Coronary artery (tissue), 2 donors: ENCODE measurements at regions not wholly inside any gene's neighbourhood (a gene's known extent, or its start where the extent isn't known, plus 50 kb on each side); places are given as distances from the start of the nearest gene placed in this dataset.

ENCODE experiments used
- DNase-seq: peaks from one replicate; pipeline ENCODE4 v3.0.0-alpha.2; 2017; ENCODE audit warnings: low spot score
- H3K27ac ChIP-seq, 2 donors: fragments of 200-600 bp; sonication (generic); one replicate each; pipeline ENCODE4 v1.5.1; 2016 to 2019
- H3K4me3 ChIP-seq: fragments of 200-600 bp; sonication (generic); 2 replicates; pipeline ENCODE4 v1.5.1; 2016; ENCODE audit warnings: mild to moderate bottlenecking, moderate library complexity
- CTCF ChIP-seq: fragments of 200-600 bp; sonication (generic); IDR thresholded peaks from one replicate; pipeline ENCODE4 v1.5.1; 2019; ENCODE audit warnings: antibody characterized with exemption

GRCh38 chr14:97177635-97178034 lies 380.5 kb downstream of the VRK1 start:
- DNase-seq = no peak
- Histone ChIP-seq H3K27ac (no peak overlapping the region), H3K4me3 (no peak overlapping the region)
- no peak for TF ChIP-seq CTCF

- TF ChIP-seq CTCF = no peak
- no peak overlapping the region for H3K4me3 ChIP-seq
- DNase-seq = no peak
- H3K27ac ChIP-seq = no peak overlapping the region
Measured at GRCh38 chr14:97178781-97179180, 381.6 kb downstream of the VRK1 start.

DNA sequence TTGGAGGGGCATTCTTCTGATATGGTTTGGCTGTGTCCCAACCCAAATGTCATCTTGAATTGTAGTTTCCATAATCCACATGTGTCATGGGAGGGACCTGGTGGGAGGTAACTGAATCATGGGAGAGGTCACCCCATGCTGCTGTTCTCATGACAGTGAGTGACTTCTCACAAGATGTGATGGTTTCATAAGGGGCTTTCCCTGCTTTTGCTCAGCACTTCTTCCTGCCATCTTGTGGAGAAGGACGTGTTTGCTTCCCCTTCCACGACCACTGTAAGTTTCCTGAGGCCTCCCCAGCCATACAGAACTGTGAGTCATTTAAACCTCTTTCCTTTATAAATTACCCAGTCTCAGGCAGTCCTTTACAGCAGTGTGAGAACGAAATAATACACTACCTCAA lies 382.4 kb downstream of the VRK1 start:
- DNase-seq = no peak
- H3K4me3 ChIP-seq = no peak overlapping the region
- no peak overlapping the region for H3K27ac ChIP-seq
- TF ChIP-seq CTCF = no peak

DNA sequence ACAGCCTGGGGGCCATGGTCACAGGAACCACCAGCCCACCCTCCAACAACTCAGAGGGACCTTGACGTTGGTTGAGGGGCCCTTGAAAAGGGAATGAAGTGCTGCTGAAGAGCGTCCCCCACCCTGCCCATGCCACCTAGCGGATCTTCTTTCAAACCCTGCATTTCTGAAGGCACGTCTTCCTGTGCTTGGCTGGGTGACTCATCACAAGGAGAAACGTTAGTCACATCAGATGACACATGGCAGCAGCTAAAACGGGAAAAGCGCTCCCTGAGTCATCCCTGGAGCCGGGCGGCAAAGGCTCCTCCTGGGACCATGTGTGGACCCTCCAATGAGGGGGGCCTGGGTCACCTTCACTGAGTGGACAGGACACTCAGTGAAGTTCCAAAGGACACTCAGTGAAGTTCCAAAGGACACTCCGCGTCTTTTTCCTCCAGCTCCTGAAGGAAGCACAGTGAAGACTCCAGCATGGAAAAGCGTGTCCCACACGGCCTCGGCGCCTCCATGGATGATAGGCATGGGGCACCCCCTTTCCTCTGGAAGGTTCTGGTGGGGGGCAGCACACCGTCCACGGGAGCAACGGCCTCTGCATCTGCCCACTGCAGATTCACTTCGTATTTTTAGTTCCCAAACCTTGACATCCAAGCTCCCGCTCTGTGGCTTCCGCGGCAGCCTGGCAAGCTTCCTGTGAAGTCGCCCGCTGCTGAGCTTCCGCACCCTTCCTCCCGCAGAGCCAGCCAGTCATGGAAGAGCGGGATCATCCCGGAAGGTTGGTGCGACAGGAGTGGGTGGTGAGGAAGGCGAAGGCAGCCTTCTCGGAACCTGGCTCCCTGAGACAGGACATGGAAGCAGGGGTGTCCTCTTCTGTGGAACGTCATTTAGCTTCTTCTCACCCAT lies 383.4 kb downstream of the VRK1 start:
- no peak for DNase-seq
- Histone ChIP-seq H3K4me3 (no peak overlapping the region), H3K27ac (no peak overlapping the region)
- TF ChIP-seq CTCF = no peak

- TF ChIP-seq CTCF = no peak
- Histone ChIP-seq H3K4me3 (no peak overlapping the region), H3K27ac (no peak overlapping the region)
- no peak for DNase-seq
Measured at GRCh38 chr14:97185186-97185585, 388.0 kb downstream of the VRK1 start.

- Histone ChIP-seq H3K27ac (no peak overlapping the region), H3K4me3 (no peak overlapping the region)
- DNase-seq = no peak
- no peak for TF ChIP-seq CTCF
Measured at GRCh38 chr14:97187916-97188315, 390.7 kb downstream of the VRK1 start.

- no peak for TF ChIP-seq CTCF
- DNase-seq = no peak
- Histone ChIP-seq H3K4me3 (no peak overlapping the region), H3K27ac (no peak overlapping the region)
Measured at GRCh38 chr14:97196336-97196735, 399.2 kb downstream of the VRK1 start.
